MCF 10A (cell line): ENCODE measurements at regions not wholly inside any gene's neighbourhood (a gene's known extent, or its start where the extent isn't known, plus 50 kb on each side); places are given as distances from the start of the nearest gene placed in this dataset.

Source experiments
- BruUV-seq: library from RNA; stranded (reverse); fragments of 400-500 nt; replicated peaks from 2 replicates; lab custom pipeline; 2021; lab: Mats Ljungman, UMichigan
- CTCF ChIA-PET: fragments of 300-600 bp; sonication (Branson Sonifier 250); formaldehyde crosslinking; extraction: SDS; loops from one replicate; lab custom pipeline; 2021; ENCODE audit warnings: antibody characterized with exemption, inconsistent platforms; lab: Yijun Ruan, JAX
- POLR2A ChIA-PET: fragments of 300-600, 350-650 bp; sonication (Branson Sonifier 250); formaldehyde crosslinking; extraction: SDS; loops from one replicate; lab custom pipeline; 2020; ENCODE audit warnings: antibody characterized with exemption, inconsistent platforms; lab: Yijun Ruan, JAX
- DNase-seq: peaks from one replicate; pipeline ENCODE4 v3.0.0-alpha.2; 2018; ENCODE audit not compliant: unreplicated experiment
- H3K27ac Mint-ChIP-seq: one replicate; pipeline ENCODE4 v1.8.0; 2022; ENCODE audit warnings: mild to moderate bottlenecking, low read depth, mixed read lengths; ENCODE audit not compliant: unreplicated experiment
- H3K27me3 Mint-ChIP-seq: one replicate; pipeline ENCODE4 v1.8.0; 2022; ENCODE audit warnings: mixed read lengths; ENCODE audit not compliant: insufficient read depth, unreplicated experiment
- H3K36me3 Mint-ChIP-seq: one replicate; pipeline ENCODE4 v1.8.0; 2022; ENCODE audit warnings: mild to moderate bottlenecking, moderate library complexity, mixed read lengths; ENCODE audit not compliant: insufficient read depth, unreplicated experiment
- H3K4me1 Mint-ChIP-seq: one replicate; pipeline ENCODE4 v1.8.0; 2022; ENCODE audit warnings: mixed read lengths; ENCODE audit not compliant: insufficient read depth, unreplicated experiment
- H3K4me3 Mint-ChIP-seq: one replicate; pipeline ENCODE4 v1.8.0; 2022; ENCODE audit warnings: mild to moderate bottlenecking, moderate library complexity, mixed read lengths; ENCODE audit not compliant: unreplicated experiment
- H3K9me3 Mint-ChIP-seq: one replicate; pipeline ENCODE4 v1.8.0; 2022; ENCODE audit warnings: mixed read lengths; ENCODE audit not compliant: unreplicated experiment
- CTCF ChIP-seq: fragments of 200-600 bp; IDR thresholded peaks from one replicate; pipeline ENCODE4 v1.8.0; 2022; ENCODE audit warnings: antibody characterized with exemption, mild to moderate bottlenecking; ENCODE audit not compliant: unreplicated experiment
- intact Hi-C: fragments of 100-400 bp; cut with micrococcal nuclease; formaldehyde crosslinking; loops from 2 replicates; pipeline ENCODE4 v1.14.1; 2022

GRCh38 chr13:78976696-78977095 lies 317.7 kb upstream of the OBI1 start:
- DNase-seq, result no peak
- intact Hi-C loops, result loop anchor here (5.0 kb wide), 1 partner anchor 271 kb away; no protein-coding TSS in a partner anchor

DNA sequence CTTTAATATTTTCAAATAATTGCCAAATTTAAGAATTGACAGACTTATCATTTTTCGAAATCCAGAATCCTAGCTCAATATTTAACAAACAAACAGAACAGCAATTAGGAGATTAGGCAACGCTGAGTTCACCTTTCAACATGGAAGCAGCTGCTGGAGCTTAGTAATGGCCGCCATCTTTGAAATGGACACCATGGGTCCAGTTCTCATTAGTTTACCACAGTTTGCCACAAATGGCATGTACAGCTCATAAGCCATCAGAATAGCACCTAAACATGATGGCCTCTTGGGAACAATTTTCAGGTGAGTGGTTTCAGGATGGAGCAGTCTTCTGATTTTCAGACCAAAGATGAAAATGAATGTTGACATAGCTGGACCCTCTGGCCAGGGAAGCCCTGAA lies 313.6 kb upstream of the OBI1 start:
- no TSS peak for BruUV-seq

More at GRCh38 chr13:78976696-78977095, 317.7 kb upstream of the OBI1 start:
- Mint-ChIP-seq H3K27me3 (peaks cover 71% of the 10 kb centered on the region), H3K4me3 (no peak overlapping the region), H3K27ac (no peak overlapping the region), H3K9me3 (no peaks in the 10 kb centered on the region), H3K4me1 (no peaks in the 10 kb centered on the region), H3K36me3 (no peaks in the 10 kb centered on the region)
- POLR2A ChIA-PET, result interaction anchor here (1.2 kb wide), 1 partner anchor 17 kb away, joined by 3 read pairs; no protein-coding TSS in a partner anchor
- CTCF ChIA-PET, result interaction anchor here (0.6 to 2.8 kb wide), 8 partner anchors 166 to 838 kb away, joined by 3 to 14 read pairs (median 4); no protein-coding TSS in a partner anchor
- BruUV-seq, result no TSS peak
- no peak for TF ChIP-seq CTCF

DNA sequence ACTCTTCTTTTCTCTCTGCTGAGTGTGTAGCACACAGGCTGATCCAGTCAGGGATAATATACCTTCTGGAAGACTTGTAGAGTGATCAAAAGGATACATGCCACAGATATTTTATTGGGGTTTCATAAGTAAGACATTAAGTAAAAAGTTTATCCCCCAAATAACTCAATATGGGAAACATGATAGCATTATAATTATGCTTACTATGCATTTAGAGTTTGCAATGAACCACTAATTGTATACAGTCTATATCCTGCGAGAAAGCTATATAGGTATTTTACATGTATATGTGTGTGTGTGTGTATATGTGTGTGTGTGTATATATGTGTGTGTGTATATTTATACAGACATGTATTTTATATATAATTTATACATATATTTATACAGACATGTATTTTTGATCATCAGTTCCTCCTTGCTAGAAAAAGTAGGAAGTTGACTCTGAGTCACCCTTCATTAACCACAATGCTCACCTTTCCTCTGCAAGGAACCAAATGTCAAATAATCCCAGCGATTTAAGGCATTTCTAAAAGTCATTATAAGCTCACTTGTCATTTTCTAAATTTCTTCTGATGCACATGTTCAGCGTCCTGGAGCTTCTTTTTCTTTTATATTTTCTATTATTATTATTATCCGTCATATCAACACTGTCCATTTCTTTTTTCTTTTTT lies 312.5 kb upstream of the OBI1 start:
- no peak overlapping the region for H3K27ac Mint-ChIP-seq
- BruUV-seq, result no TSS peak
- ChIA-PET POLR2A (no interaction called here), CTCF (interaction anchor here (0.7 to 0.9 kb wide), 2 partner anchors 8 to 730 kb away, joined by 3 to 5 read pairs; no protein-coding TSS in a partner anchor)
- H3K4me3 Mint-ChIP-seq, result no peak overlapping the region
- H3K27me3 Mint-ChIP-seq, result peaks cover 45% of the 10 kb centered on the region
- H3K4me1 Mint-ChIP-seq, result no peaks in the 10 kb centered on the region
- intact Hi-C loops, result no loop called here
- DNase-seq, result no peak
- no peaks in the 10 kb centered on the region for H3K9me3 Mint-ChIP-seq
- no peaks in the 10 kb centered on the region for H3K36me3 Mint-ChIP-seq
- TF ChIP-seq CTCF, result no peak

More for the DNA sequence above, 313.6 kb upstream of the OBI1 start:
- H3K36me3 Mint-ChIP-seq, result no peaks in the 10 kb centered on the region
- TF ChIP-seq CTCF, result no peak
- ChIA-PET CTCF (interaction anchor here (1.7 kb wide), 1 partner anchor 836 kb away, joined by 3 read pairs; no protein-coding TSS in a partner anchor), POLR2A (interaction anchor here (0.7 kb wide), 1 partner anchor 572 kb away, joined by 3 read pairs; no protein-coding TSS in a partner anchor)
- H3K27me3 Mint-ChIP-seq, result peaks cover 53% of the 10 kb centered on the region
- no peaks in the 10 kb centered on the region for H3K9me3 Mint-ChIP-seq
- H3K4me1 Mint-ChIP-seq, result no peaks in the 10 kb centered on the region
- no peak overlapping the region for H3K4me3 Mint-ChIP-seq
- no peak overlapping the region for H3K27ac Mint-ChIP-seq
- no peak for DNase-seq
- intact Hi-C loops, result no loop called here

DNA sequence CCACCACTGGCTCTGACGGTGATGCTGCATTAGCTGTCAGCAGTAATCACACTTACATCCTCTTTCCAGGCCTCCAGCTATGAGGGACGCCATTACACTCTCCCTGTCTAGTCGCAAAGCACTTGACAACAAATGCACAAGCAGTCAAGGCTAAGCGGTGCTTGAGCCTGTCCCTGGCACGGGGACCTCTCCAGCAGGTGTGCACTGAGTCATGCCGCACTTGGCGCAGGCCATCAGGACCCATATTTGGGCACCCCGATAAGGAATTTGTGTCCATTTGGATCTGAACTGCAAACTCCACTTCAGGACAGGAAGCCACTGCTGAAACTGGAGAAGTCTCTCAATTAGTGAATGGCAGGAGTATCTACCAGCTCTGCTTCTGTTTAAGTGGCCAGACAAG lies 301.9 kb upstream of the OBI1 start:
- intact Hi-C loops, result no loop called here
- Mint-ChIP-seq H3K36me3 (no peaks in the 10 kb centered on the region), H3K27ac (no peak overlapping the region), H3K4me1 (peaks cover 5% of the 10 kb centered on the region), H3K4me3 (no peak overlapping the region), H3K27me3 (peaks cover 28% of the 10 kb centered on the region), H3K9me3 (no peaks in the 10 kb centered on the region)
- ChIA-PET CTCF (interaction anchor here (0.6 to 1.4 kb wide), 4 partner anchors 10 to 18 kb away, joined by 3 to 6 read pairs (median 4); no protein-coding TSS in a partner anchor), POLR2A (no interaction called here)
- no peak for TF ChIP-seq CTCF
- DNase-seq, result no peak
- no TSS peak for BruUV-seq
